ENCODE measurements at regions not wholly inside any gene's neighbourhood (a gene's known extent, or its start where the extent isn't known, plus 50 kb on each side); places are given as distances from the start of the nearest gene placed in this dataset.
"Not testable (repeated sequence)": the region's sequence is repeated elsewhere in the genome, so short reads cannot be mapped to it uniquely, and the experiment has no call there.

- DNase-seq, result no peak
Measured at GRCh38 chr5:15333091-15333490, 166.9 kb upstream of the FBXL7 start.

GRCh38 chr5:15326932-15327331 lies 173.0 kb upstream of the FBXL7 start:
- no peak for DNase-seq

- no peak for DNase-seq
Measured at GRCh38 chr5:15326471-15326870, 173.5 kb upstream of the FBXL7 start.

- no peak for DNase-seq
Measured at GRCh38 chr5:15322421-15322820, 177.6 kb upstream of the FBXL7 start.

GRCh38 chr5:15321776-15322175 lies 178.2 kb upstream of the FBXL7 start:
- no peak for DNase-seq

GRCh38 chr5:15320871-15321270 lies 179.1 kb upstream of the FBXL7 start:
- DNase-seq, result no peak

- no peak for DNase-seq
Measured at GRCh38 chr5:15304914-15305834, 194.8 kb upstream of the FBXL7 start.

- no peak for DNase-seq
Measured at GRCh38 chr5:15304066-15304731, 195.8 kb upstream of the FBXL7 start.

- DNase-seq, result no peak
Measured at GRCh38 chr5:15300141-15300540, 199.8 kb upstream of the FBXL7 start.

- DNase-seq, result no peak
Measured at GRCh38 chr5:15290953-15291352, 209.0 kb upstream of the FBXL7 start.

GRCh38 chr5:15286650-15287049 lies 213.3 kb upstream of the FBXL7 start:
- DNase-seq, result no peak

GRCh38 chr5:15285901-15286583 lies 213.9 kb upstream of the FBXL7 start:
- no peak for DNase-seq

- no peak for DNase-seq
Measured at GRCh38 chr5:15284706-15285105, 215.3 kb upstream of the FBXL7 start.

GRCh38 chr5:15283076-15283475 lies 216.9 kb upstream of the FBXL7 start:
- DNase-seq, result no peak

GRCh38 chr5:15282611-15283010 lies 217.4 kb upstream of the FBXL7 start:
- DNase-seq, result no peak

- DNase-seq, result not testable (repeated sequence)
Measured at GRCh38 chr5:15271596-15271995, 228.4 kb upstream of the FBXL7 start.

- DNase-seq, result no peak
Measured at GRCh38 chr5:15267966-15268365, 232.0 kb upstream of the FBXL7 start.

GRCh38 chr5:15266841-15267240 lies 233.1 kb upstream of the FBXL7 start:
- DNase-seq, result no peak

- no peak for DNase-seq
Measured at GRCh38 chr5:15266229-15266628, 233.8 kb upstream of the FBXL7 start.

- DNase-seq, result no peak
Measured at GRCh38 chr5:15263942-15264341, 236.0 kb upstream of the FBXL7 start.

- DNase-seq, result no peak
Measured at GRCh38 chr5:15263406-15263805, 236.6 kb upstream of the FBXL7 start.

GRCh38 chr5:15261269-15261995 lies 238.5 kb upstream of the FBXL7 start:
- no peak for DNase-seq

Data from stimulated activated CD4-positive, alpha-beta T cell treated with anti-CD3 and anti-CD28 coated beads, Interleukin-2, amount 100 ng/mL, for 48 hours (primary cell).